HEK293 (cell line): ENCODE measurements at regions not wholly inside any gene's neighbourhood (a gene's known extent, or its start where the extent isn't known, plus 50 kb on each side); places are given as distances from the start of the nearest gene placed in this dataset.

Source experiments
- CTCF ChIP-seq: fragments of 450-650 bp; formaldehyde crosslinking; IDR thresholded peaks from 2 replicates; pipeline ENCODE4 v1.5.1; 2016; ENCODE audit warnings: missing biosample characterization, missing genetic modification characterization
- ZBTB1 ChIP-seq: fragments of 450-650 bp; formaldehyde crosslinking; IDR thresholded peaks from 2 replicates; pipeline ENCODE4 v1.5.1; 2016; ENCODE audit warnings: missing biosample characterization, missing genetic modification characterization

- no peak; the same call in 1 of the 2 replicates for TF ChIP-seq CTCF (tag by site-specific recombination)
- no peak for TF ChIP-seq ZBTB1 (tag by site-specific recombination)
These were observed 83.7 kb upstream of the ZNF322 start for GRCh38 chr6:26743157-26743821.
